HG03039 (cell line): ENCODE measurements at regions not wholly inside any gene's neighbourhood (a gene's known extent, or its start where the extent isn't known, plus 50 kb on each side); places are given as distances from the start of the nearest gene placed in this dataset.
A peak's percentile ranks its signal among the peaks of the same experiment; 100 is the strongest.

ENCODE experiments used
- ATAC-seq: cut with Tn5 transposase; IDR thresholded peaks from one replicate; pipeline ENCODE4 v1.9.1; 2021; ENCODE audit warnings: mild to moderate bottlenecking, moderate library complexity; ENCODE audit not compliant: unreplicated experiment

GRCh38 chr9:105912157-105912862 is 218.0 kb downstream of the TMEM38B start:
- no peak for ATAC-seq

GRCh38 chr9:105912863-105913516 is 218.6 kb downstream of the TMEM38B start:
- no peak for ATAC-seq

GRCh38 chr9:105921057-105921726 is 226.9 kb downstream of the TMEM38B start:
- no peak for ATAC-seq

GRCh38 chr9:105928416-105928815 is 234.1 kb downstream of the TMEM38B start:
- no peak for ATAC-seq

DNA sequence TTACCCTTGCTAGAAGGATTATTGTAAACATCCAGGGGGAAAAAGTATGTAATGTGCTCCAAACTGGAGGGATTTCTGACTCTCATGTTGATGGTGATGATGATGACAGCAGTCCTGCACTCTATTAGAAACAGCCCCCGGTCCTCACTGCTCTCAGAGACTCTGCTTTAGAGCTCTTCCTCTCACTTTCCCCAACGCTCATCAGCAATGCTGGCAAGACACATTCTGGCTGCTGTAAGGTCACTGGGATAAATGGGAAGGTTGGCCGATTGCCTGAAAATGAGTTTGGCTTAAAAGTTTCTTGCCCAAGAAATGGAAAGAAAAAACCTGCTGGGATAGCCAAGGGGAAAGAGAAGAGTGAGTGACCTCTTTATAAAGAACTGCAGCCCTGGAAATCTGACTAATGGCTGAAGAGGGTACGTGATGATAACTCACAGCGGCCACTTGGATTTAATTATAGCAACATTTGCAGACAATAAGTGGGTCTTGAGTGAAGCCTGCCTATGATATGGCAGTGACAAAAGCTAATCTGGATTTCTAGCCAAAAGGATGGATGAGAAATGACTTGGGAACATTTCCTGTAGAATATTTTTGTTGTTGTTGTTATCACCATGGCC is 235.8 kb downstream of the TMEM38B start:
- no peak for ATAC-seq

DNA sequence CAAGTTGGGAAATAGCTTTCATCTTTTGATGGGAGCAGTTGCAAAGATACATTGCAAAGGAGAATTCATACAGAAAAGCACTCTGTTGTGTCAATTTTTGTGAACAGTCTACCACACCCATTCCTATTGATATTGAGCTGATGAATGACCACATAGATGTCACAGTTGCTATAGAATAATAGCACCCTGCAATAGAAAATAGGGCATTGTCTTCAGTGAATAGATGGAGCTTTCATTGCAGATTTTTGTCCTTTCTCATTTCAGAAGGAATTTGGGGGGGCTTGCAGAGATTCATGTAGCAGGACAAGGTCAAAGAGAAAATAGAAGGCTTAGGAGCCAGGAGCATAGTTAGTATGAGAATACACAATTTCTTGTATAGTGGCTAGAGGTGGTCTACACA is 237.9 kb downstream of the TMEM38B start:
- no peak for ATAC-seq

GRCh38 chr9:105950448-105950847 is 256.1 kb downstream of the TMEM38B start:
- ATAC-seq = no peak

DNA sequence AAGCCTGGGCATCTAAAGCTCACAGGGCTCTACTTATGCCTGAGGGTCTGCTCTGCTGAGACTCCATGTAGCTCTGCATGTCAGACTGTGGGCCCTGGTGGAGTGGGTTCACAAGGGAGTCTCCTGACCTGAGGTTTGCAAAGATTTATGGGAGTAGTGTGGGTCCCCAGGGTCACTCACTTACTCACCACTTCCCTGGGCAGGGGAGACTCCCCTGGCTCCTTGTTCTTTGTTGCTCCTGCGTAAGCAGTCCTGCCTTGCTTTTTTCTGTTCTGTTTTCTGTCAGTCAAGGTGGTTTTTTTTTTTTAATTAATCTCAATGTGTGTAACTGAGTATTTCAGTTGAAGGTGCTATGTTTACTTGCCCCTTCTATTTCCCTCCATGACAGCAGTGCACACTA is 256.6 kb downstream of the TMEM38B start:
- no peak for ATAC-seq

- ATAC-seq = no peak
These were observed 260.2 kb downstream of the TMEM38B start for GRCh38 chr9:105954517-105954916.

GRCh38 chr9:105957830-105958229 is 263.5 kb downstream of the TMEM38B start:
- ATAC-seq = no peak

GRCh38 chr9:105958587-105958986 is 264.2 kb downstream of the TMEM38B start:
- no peak for ATAC-seq

- no peak for ATAC-seq
These were observed 265.2 kb downstream of the TMEM38B start for GRCh38 chr9:105959531-105959930.

GRCh38 chr9:105963343-105964099 is 269.2 kb downstream of the TMEM38B start:
- peak; percentile 58 for ATAC-seq

DNA sequence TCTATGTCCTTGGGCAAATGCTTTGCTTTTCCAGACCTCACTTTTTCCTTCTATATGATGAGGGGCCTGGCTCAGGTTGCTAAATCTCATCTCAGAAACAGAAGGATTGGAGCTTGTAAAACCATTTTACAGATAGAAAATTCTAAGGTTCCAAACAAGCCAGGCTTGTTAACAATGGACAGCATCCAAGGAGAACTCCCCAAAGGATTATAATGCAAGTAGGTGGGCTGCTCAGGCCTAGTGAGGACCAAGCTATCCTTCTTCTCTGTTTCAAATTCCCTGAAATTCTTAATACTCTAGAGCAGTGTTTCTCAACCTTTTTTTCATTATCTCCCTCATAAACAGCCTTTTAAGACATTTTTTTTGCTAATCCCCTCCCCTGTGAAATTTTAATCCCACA is 269.8 kb downstream of the TMEM38B start:
- no peak for ATAC-seq

GRCh38 chr9:105966834-105967233 is 272.5 kb downstream of the TMEM38B start:
- no peak for ATAC-seq

DNA sequence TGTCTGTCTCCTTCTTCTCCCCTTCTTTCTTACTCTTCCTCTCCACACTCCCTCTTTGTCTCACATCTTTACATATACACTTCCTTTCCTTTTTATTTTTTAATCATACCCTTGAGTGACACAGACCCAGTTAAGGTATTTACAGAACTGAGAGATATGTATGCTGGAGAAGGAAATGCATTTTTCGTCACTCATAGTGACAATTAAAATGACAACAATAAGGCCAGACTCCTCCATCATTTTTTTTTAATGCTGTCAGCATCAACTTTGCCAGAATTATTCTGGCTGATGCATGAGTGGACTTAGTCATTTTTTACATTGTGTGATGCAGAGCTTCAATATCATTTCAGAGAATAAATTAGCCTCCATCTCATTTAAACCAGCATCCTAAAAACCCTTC is 272.9 kb downstream of the TMEM38B start:
- ATAC-seq = no peak

DNA sequence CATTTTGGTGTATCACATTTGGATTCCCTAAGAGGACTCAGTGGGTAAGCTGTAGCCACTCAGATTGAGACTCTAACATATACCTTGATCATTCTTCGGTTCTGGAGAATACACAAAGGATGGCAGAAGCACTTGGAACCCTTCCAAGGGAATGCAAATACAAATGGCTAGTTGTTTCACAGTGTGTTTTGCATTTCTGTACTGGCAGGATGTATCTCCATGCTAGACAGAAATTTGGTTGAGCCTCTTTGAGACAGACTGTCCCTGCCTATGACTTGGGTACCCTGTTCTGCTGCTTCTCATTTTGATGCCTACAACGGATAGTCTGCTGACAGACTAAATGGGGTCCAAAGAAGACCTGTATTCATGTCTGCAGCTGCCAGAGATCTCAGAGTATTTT is 273.5 kb downstream of the TMEM38B start:
- ATAC-seq = no peak

GRCh38 chr9:105968811-105969466 is 274.6 kb downstream of the TMEM38B start:
- ATAC-seq = no peak

GRCh38 chr9:105969636-105970035 is 275.3 kb downstream of the TMEM38B start:
- ATAC-seq = peak; percentile 54

DNA sequence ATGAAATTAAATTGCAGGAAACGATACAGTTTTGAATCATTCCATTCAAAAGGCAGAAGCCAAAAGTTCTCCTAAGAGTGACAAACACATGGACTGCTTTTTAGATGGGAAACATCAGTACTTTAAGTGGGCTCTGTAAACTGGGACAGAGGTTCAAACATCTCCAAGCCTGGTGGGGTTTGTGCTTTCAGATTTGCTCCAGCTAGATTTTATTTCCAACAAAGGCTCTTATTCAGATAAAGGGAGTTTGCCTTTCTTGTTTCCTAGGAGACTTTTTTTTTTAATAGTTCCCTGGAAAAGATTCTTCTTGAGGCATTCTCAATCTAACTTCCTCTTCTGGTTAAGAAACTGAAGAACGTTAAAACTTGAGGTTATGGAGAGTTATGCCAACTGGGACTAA is 277.6 kb downstream of the TMEM38B start:
- ATAC-seq = no peak
